ENCODE measurements at regions not wholly inside any gene's neighbourhood (a gene's known extent, or its start where the extent isn't known, plus 50 kb on each side); places are given as distances from the start of the nearest gene placed in this dataset.

- DNase-seq: no peak
- Histone ChIP-seq H3K9me3 (no peaks in the 10 kb centered on the region), H3K4me3 (ENCODE audit: low read depth, low read length) (no peak overlapping the region), H3K4me1 (no peaks in the 10 kb centered on the region), H3K27me3 (no peaks in the 10 kb centered on the region), H3K36me3 (no peaks in the 10 kb centered on the region)
- TF ChIP-seq CTCF (IDR thresholded peaks at IDR 0.05; ENCODE audit: low read depth, low read length): no peak
Observed at GRCh38 chr18:75754433-75754832, 326.9 kb upstream of the SMIM21 start.

- no peak overlapping the region for H3K4me3 ChIP-seq (ENCODE audit: low read depth, low read length)
- H3K27me3 ChIP-seq: no peaks in the 10 kb centered on the region
- TF ChIP-seq CTCF (IDR thresholded peaks at IDR 0.05; ENCODE audit: low read depth, low read length): no peak
- no peak for DNase-seq
- H3K9me3 ChIP-seq: no peaks in the 10 kb centered on the region
- no peaks in the 10 kb centered on the region for H3K36me3 ChIP-seq
- H3K4me1 ChIP-seq: no peaks in the 10 kb centered on the region
Observed at GRCh38 chr18:75753753-75754152, 326.2 kb upstream of the SMIM21 start.

DNA sequence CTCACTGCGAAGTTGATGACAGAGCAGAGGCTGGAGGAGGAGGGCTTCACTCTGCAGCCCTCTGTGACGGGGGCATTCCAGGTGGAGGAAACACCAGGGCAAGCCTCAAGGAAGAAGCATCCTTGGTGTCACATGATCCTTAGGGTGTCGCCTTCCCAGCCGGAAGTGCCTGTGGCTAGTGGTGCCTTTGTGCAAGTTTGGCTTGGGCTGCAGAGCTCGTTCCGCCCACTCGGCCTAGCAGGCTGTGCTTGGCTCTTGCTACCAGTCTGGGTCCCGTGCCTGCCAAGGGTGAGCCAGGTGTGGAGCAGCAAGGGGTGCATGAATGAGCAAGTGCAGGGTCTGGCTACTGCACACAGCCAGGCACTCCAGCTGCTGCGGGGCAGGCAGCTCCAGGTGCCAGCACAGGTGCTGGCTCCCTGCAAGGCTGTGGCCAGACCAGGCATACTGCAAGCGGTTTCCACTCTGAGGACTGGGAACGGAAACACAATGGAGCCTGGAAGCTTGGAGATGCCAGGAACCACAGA, 325.3 kb upstream of the SMIM21 start:
- H3K27me3 ChIP-seq: no peaks in the 10 kb centered on the region
- no peak overlapping the region for H3K4me3 ChIP-seq (ENCODE audit: low read depth, low read length)
- no peaks in the 10 kb centered on the region for H3K9me3 ChIP-seq
- TF ChIP-seq CTCF (IDR thresholded peaks at IDR 0.05; ENCODE audit: low read depth, low read length): no peak
- no peak for DNase-seq
- no peaks in the 10 kb centered on the region for H3K36me3 ChIP-seq
- H3K4me1 ChIP-seq: no peaks in the 10 kb centered on the region

GRCh38 chr18:75745147-75745546, 317.6 kb upstream of the SMIM21 start:
- Histone ChIP-seq H3K36me3 (no peaks in the 10 kb centered on the region), H3K27me3 (no peaks in the 10 kb centered on the region), H3K9me3 (no peaks in the 10 kb centered on the region), H3K4me1 (no peaks in the 10 kb centered on the region), H3K4me3 (ENCODE audit: low read depth, low read length) (no peak overlapping the region)
- DNase-seq: no peak
- TF ChIP-seq CTCF (IDR thresholded peaks at IDR 0.05; ENCODE audit: low read depth, low read length): no peak

GRCh38 chr18:75742516-75742915, 315.0 kb upstream of the SMIM21 start:
- H3K4me3 ChIP-seq (ENCODE audit: low read depth, low read length): no peak overlapping the region
- TF ChIP-seq CTCF (IDR thresholded peaks at IDR 0.05; ENCODE audit: low read depth, low read length): no peak
- H3K27me3 ChIP-seq: no peaks in the 10 kb centered on the region
- H3K36me3 ChIP-seq: no peaks in the 10 kb centered on the region
- no peak for DNase-seq
- no peaks in the 10 kb centered on the region for H3K4me1 ChIP-seq
- no peaks in the 10 kb centered on the region for H3K9me3 ChIP-seq

DNA sequence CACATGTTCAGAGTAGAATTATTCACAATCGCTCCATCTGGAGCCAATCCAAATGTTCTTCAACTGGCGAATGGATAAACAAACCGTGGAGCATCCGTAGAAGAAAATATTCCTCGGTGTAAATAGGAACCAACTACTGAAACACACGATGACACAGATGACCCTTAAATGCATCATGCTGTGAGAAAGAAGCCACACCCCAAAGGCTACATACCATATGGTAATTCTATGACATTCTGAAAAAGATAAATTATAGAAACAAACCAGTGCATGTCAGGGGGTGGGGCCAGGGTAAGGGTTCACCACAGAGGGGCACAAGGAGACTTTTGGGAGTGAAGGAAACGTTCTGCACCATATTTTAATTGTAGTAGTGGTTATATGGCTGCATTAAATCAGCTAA, 312.2 kb upstream of the SMIM21 start:
- Histone ChIP-seq H3K4me3 (ENCODE audit: low read depth, low read length) (no peak overlapping the region), H3K9me3 (no peaks in the 10 kb centered on the region), H3K36me3 (no peaks in the 10 kb centered on the region), H3K4me1 (no peaks in the 10 kb centered on the region), H3K27me3 (no peaks in the 10 kb centered on the region)
- no peak for TF ChIP-seq CTCF (IDR thresholded peaks at IDR 0.05; ENCODE audit: low read depth, low read length)
- no peak for DNase-seq

All from BE2C (cell line).